ENCODE measurements at regions not wholly inside any gene's neighbourhood (a gene's known extent, or its start where the extent isn't known, plus 50 kb on each side); places are given as distances from the start of the nearest gene placed in this dataset.

DNA sequence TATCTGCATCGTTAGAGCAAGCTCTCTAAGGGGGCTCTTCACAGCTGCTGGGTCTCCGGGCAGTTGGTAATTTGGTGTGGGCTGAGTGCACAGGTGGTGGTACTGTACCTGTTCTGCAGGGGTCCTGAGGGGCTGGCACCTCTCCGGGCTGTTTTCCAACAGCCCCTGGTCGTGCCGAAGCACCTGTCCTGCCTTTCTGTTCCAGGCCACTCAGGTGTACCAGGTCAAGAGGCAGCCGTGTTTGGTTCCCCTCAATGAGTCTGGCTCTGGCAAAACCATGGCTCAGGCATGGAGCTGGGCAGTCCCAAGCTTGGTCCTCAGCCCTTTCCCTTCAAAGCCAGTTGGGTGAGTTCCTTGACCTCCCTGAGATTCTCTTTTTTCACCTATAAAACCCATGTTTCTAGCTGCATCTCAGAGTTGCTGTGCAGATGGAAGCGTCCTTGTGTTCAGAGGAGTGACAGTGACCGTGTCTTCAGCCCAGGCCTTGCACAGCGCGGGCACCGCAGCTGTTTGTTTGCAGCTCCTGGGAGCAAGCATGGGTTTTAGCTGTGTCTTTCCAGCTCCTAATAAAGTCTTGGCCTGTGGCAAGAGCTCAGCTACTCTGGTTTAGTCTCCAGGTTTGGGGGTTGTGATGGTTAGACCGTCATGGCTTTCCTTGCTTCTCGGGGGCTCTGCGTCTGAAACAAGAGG lies 110.9 kb downstream of the GLI2 start:
- H3K9ac ChIP-seq (ENCODE audit: low read length), result no peak overlapping the region
- H3K79me2 ChIP-seq (ENCODE audit: control insufficient read depth, insufficient read depth, low read length), result no peaks in the 10 kb centered on the region
- H3K9me3 Mint-ChIP-seq (ENCODE audit: insufficient read depth), result peaks cover 8% of the 10 kb centered on the region
- H3K4me3 Mint-ChIP-seq, result no peak overlapping the region
- no peak for DNase-seq
- H3K4me1 ChIP-seq (ENCODE audit: control insufficient read depth in 2 of 2, insufficient read depth in 2 of 2, low read length in 2 of 2), result no peaks in the 10 kb centered on the region
- H3K27me3 ChIP-seq (replicated peaks in 1 of 4; ENCODE audit: control extremely low read depth in 1 of 4, control insufficient read depth in 3 of 4, insufficient read depth in 4 of 4, low read length in 3 of 4), result no peaks in the 10 kb centered on the region
- intact Hi-C loops (cut with micrococcal nuclease), result no loop called here
- no peak overlapping the region for H3K4me3 ChIP-seq (ENCODE audit: control extremely low read depth in 1 of 5, extremely low read depth in 1 of 5, insufficient read depth in 1 of 5, low read depth in 2 of 5, low read length in 4 of 5)
- TF ChIP-seq CTCF (IDR thresholded peaks at IDR 0.05), result no peak
- no peak for TF ChIP-seq EZH2 (IDR thresholded peaks at IDR 0.05; ENCODE audit: borderline replicate concordance, insufficient read depth, low read depth, low read length, poor library complexity, severe bottlenecking)
- H3K27ac Mint-ChIP-seq, result no peak overlapping the region
- ChIA-PET POLR2A (no interaction called here), CTCF (no interaction called here)
- no peak for ATAC-seq (ENCODE audit: low read depth)
- H3K27me3 Mint-ChIP-seq, result peaks cover 5% of the 10 kb centered on the region
- no peaks in the 10 kb centered on the region for H3K4me1 Mint-ChIP-seq
- no peak overlapping the region for H3K27ac ChIP-seq (ENCODE audit: low read length in 2 of 2)
- no peak overlapping the region for H3K4me2 ChIP-seq (replicated peaks; ENCODE audit: low read depth, low read length, poor library complexity, severe bottlenecking)
- 94% methylated on average over 14 of the region's 14 CpGs for WGBS (ENCODE audit: insufficient coverage)
- H2AFZ ChIP-seq (ENCODE audit: insufficient read depth, low read depth, low read length, poor library complexity, severe bottlenecking), result no peak overlapping the region
- peaks cover 0 to 25% (median 7%) of the 10 kb centered on the region in 3 donors for H3K9me3 ChIP-seq (ENCODE audit: control extremely low read depth in 1 of 3, control insufficient read depth in 2 of 3, insufficient read depth in 1 of 3, low read length in 2 of 3)
- no peaks in the 10 kb centered on the region for H3K36me3 ChIP-seq (replicated peaks in 1 of 2; ENCODE audit: control extremely low read depth in 1 of 2, control insufficient read depth in 1 of 2, extremely low read depth in 1 of 2, insufficient read depth in 2 of 2, low read length in 1 of 2)
- no peaks in the 10 kb centered on the region for H4K20me1 ChIP-seq (ENCODE audit: control insufficient read depth, insufficient read depth, low read length, poor library complexity, severe bottlenecking)

- Histone ChIP-seq H3K9me3 (ENCODE audit: control extremely low read depth in 1 of 3, control insufficient read depth in 2 of 3, insufficient read depth in 1 of 3, low read length in 2 of 3) (peaks cover 0 to 27% (median 7%) of the 10 kb centered on the region in 3 donors), H3K27me3 (replicated peaks in 1 of 4; ENCODE audit: control extremely low read depth in 1 of 4, control insufficient read depth in 3 of 4, insufficient read depth in 4 of 4, low read length in 3 of 4) (no peaks in the 10 kb centered on the region), H3K9ac (ENCODE audit: low read length) (no peak overlapping the region), H3K4me2 (replicated peaks; ENCODE audit: low read depth, low read length, poor library complexity, severe bottlenecking) (no peak overlapping the region), H3K4me1 (ENCODE audit: control insufficient read depth in 2 of 2, insufficient read depth in 2 of 2, low read length in 2 of 2) (no peaks in the 10 kb centered on the region), H2AFZ (ENCODE audit: insufficient read depth, low read depth, low read length, poor library complexity, severe bottlenecking) (no peak overlapping the region), H3K79me2 (ENCODE audit: control insufficient read depth, insufficient read depth, low read length) (no peaks in the 10 kb centered on the region), H3K4me3 (ENCODE audit: control extremely low read depth in 1 of 5, extremely low read depth in 1 of 5, insufficient read depth in 1 of 5, low read depth in 2 of 5, low read length in 4 of 5) (no peak overlapping the region), H4K20me1 (ENCODE audit: control insufficient read depth, insufficient read depth, low read length, poor library complexity, severe bottlenecking) (no peaks in the 10 kb centered on the region), H3K36me3 (replicated peaks in 1 of 2; ENCODE audit: control extremely low read depth in 1 of 2, control insufficient read depth in 1 of 2, extremely low read depth in 1 of 2, insufficient read depth in 2 of 2, low read length in 1 of 2) (no peaks in the 10 kb centered on the region), H3K27ac (ENCODE audit: low read length in 2 of 2) (no peak overlapping the region)
- H3K4me1 Mint-ChIP-seq, result no peaks in the 10 kb centered on the region
- TF ChIP-seq CTCF (IDR thresholded peaks at IDR 0.05) (no peak), EZH2 (IDR thresholded peaks at IDR 0.05; ENCODE audit: borderline replicate concordance, insufficient read depth, low read depth, low read length, poor library complexity, severe bottlenecking) (no peak)
- peaks cover 5% of the 10 kb centered on the region for H3K27me3 Mint-ChIP-seq
- no peak overlapping the region for H3K27ac Mint-ChIP-seq
- no peak for ATAC-seq (ENCODE audit: low read depth)
- no peak overlapping the region for H3K4me3 Mint-ChIP-seq
- DNase-seq, result no peak
- peaks cover 8% of the 10 kb centered on the region for H3K9me3 Mint-ChIP-seq (ENCODE audit: insufficient read depth)
- ChIA-PET POLR2A (no interaction called here), CTCF (interaction anchor here (0.6 kb wide), 1 partner anchor 290 kb away, joined by 3 read pairs; no protein-coding TSS in a partner anchor)
- whole genome bisulfite sequencing (ENCODE audit: insufficient coverage), result 96% methylated on average over 23 of the region's 24 CpGs
- intact Hi-C loops (cut with micrococcal nuclease), result no loop called here
Measured at GRCh38 chr2:120847700-120848321, 112.1 kb downstream of the GLI2 start.

Measured in B cell (primary cell).